GM19239 (cell line): ENCODE measurements at regions not wholly inside any gene's neighbourhood (a gene's known extent, or its start where the extent isn't known, plus 50 kb on each side); places are given as distances from the start of the nearest gene placed in this dataset.

Experiments
- DNase-seq: peaks from one replicate; pipeline ENCODE4 v3.0.0; 2011; ENCODE audit warnings: low spot score; ENCODE audit not compliant: insufficient read length
- FAIRE-seq: peaks from 2 replicates; lab custom pipeline; 2011; peaks lifted over from hg19 to GRCh38; lab: Jason Lieb, UNC

- no peak for DNase-seq
- no peak for FAIRE-seq
Observed at GRCh38 chr5:8436924-8437323, 568.0 kb downstream of the MTRR start.

GRCh38 chr5:8445139-8445538, 576.2 kb downstream of the MTRR start:
- DNase-seq (no peak), FAIRE-seq (no peak)

- DNase-seq (no peak), FAIRE-seq (no peak)
Observed at GRCh38 chr5:8446179-8446578, 577.2 kb downstream of the MTRR start.

GRCh38 chr5:8456846-8457186, 587.9 kb downstream of the MTRR start:
- FAIRE-seq (peak; percentile 8), DNase-seq (no peak)

- peak; percentile 83 for FAIRE-seq
- peak; percentile 69 for DNase-seq
Observed at GRCh38 chr5:8457187-8458037, 588.5 kb downstream of the MTRR start.

GRCh38 chr5:8458038-8458383, 589.1 kb downstream of the MTRR start:
- no peak for FAIRE-seq
- DNase-seq = no peak

GRCh38 chr5:8461543-8461942, 592.6 kb downstream of the MTRR start:
- DNase-seq = no peak
- FAIRE-seq = no peak

- no peak for FAIRE-seq
Observed at GRCh38 chr5:8462565-8462964, 593.6 kb downstream of the MTRR start.

GRCh38 chr5:8470489-8470888, 601.5 kb downstream of the MTRR start:
- FAIRE-seq = no peak
- no peak for DNase-seq

More at GRCh38 chr5:8462565-8462964, 593.6 kb downstream of the MTRR start:
- no peak for DNase-seq

GRCh38 chr5:8471581-8471980, 602.6 kb downstream of the MTRR start:
- no peak for DNase-seq
- no peak for FAIRE-seq

GRCh38 chr5:8473016-8473415, 604.1 kb downstream of the MTRR start:
- no peak for FAIRE-seq
- DNase-seq = no peak

- DNase-seq = no peak
- FAIRE-seq = no peak
Observed at GRCh38 chr5:8473827-8474568, 605.0 kb downstream of the MTRR start.

GRCh38 chr5:8474569-8474930, 605.6 kb downstream of the MTRR start:
- no peak for DNase-seq

GRCh38 chr5:8478326-8478725, 609.4 kb downstream of the MTRR start:
- FAIRE-seq (no peak), DNase-seq (no peak)

More at GRCh38 chr5:8474569-8474930, 605.6 kb downstream of the MTRR start:
- no peak for FAIRE-seq

- FAIRE-seq (no peak), DNase-seq (no peak)
Observed at GRCh38 chr5:8481007-8481406, 612.1 kb downstream of the MTRR start.

- no peak for FAIRE-seq
- DNase-seq = no peak
Observed at GRCh38 chr5:8491254-8491653, 622.3 kb downstream of the MTRR start.

- no peak for DNase-seq
- FAIRE-seq = no peak
Observed at GRCh38 chr5:8493176-8493575, 624.2 kb downstream of the MTRR start.

GRCh38 chr5:8500426-8500825, 631.5 kb downstream of the MTRR start:
- FAIRE-seq (no peak), DNase-seq (no peak)

GRCh38 chr5:8505196-8505595, 636.2 kb downstream of the MTRR start:
- DNase-seq (no peak), FAIRE-seq (no peak)

- DNase-seq (no peak), FAIRE-seq (no peak)
Observed at GRCh38 chr5:8508231-8508630, 639.3 kb downstream of the MTRR start.

GRCh38 chr5:8516356-8516755, 647.4 kb downstream of the MTRR start:
- FAIRE-seq (no peak), DNase-seq (no peak)

GRCh38 chr5:8517456-8517855, 648.5 kb downstream of the MTRR start:
- no peak for FAIRE-seq
- no peak for DNase-seq
